ENCODE measurements at regions not wholly inside any gene's neighbourhood (a gene's known extent, or its start where the extent isn't known, plus 50 kb on each side); places are given as distances from the start of the nearest gene placed in this dataset.
"Not testable (repeated sequence)": the region's sequence is repeated elsewhere in the genome, so short reads cannot be mapped to it uniquely, and the experiment has no call there.

DNA sequence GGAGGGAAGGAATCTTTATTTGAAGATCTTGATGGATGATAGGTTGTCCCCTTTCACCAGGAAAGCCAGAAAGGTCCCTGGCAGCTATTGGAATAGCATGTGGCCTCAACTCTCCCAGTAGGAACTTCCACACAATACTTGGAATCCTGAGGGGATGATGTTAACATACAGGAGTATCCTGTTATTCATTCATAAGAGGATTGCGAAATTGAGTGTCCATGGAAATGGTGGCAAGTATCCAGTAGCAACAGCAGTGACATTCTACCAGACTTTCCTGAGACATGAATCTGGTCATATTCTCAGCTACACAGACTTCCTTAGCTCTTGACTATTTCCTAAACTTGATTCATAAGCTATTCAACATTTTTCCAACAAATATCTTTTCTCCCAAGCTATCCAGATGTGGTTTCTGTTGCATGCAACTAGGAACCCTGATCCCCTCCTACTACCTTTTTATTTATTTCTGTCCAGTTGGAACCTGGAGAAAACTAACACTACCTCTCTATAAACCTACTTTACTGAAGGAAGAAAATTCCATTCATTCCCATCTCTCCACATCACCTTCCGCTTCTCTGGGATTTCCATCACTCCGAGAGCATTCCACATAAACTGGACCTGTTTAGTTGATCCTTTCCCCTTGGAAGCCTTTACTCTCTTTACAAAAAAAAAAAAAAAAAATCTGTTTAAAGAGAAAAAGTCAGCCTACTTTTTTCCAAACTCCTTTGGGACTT, 101.8 kb downstream of the ANXA5 start:
- H3K4me3 ChIP-seq (ENCODE audit: low read length in 3 of 3): no peak overlapping the region
- no peaks in the 10 kb centered on the region for H3K27me3 ChIP-seq (ENCODE audit: control insufficient read depth, insufficient read depth, low read length)
- no peaks in the 10 kb centered on the region for H3K9me3 ChIP-seq (ENCODE audit: control insufficient read depth in 2 of 3, insufficient read depth in 1 of 3, low read length in 3 of 3)
- FAIRE-seq: no peak
- H3K36me3 ChIP-seq (ENCODE audit: control insufficient read depth in 2 of 3, insufficient read depth in 3 of 3, low read length in 3 of 3): no peaks in the 10 kb centered on the region
- intact Hi-C loops (cut with DNase I): no loop called here
- DNase-seq: peak in 1 of 5 donors; percentile 12
- H3K9ac ChIP-seq (ENCODE audit: low read length in 3 of 3): no peak overlapping the region
- H3K4me1 ChIP-seq (ENCODE audit: control insufficient read depth in 2 of 3, insufficient read depth in 2 of 3, low read depth in 1 of 3, low read length in 3 of 3): no peaks in the 10 kb centered on the region
- H3K27ac ChIP-seq (ENCODE audit: low read depth in 2 of 2, low read length in 2 of 2): no peak overlapping the region
- TF ChIP-seq, protein P1, sequence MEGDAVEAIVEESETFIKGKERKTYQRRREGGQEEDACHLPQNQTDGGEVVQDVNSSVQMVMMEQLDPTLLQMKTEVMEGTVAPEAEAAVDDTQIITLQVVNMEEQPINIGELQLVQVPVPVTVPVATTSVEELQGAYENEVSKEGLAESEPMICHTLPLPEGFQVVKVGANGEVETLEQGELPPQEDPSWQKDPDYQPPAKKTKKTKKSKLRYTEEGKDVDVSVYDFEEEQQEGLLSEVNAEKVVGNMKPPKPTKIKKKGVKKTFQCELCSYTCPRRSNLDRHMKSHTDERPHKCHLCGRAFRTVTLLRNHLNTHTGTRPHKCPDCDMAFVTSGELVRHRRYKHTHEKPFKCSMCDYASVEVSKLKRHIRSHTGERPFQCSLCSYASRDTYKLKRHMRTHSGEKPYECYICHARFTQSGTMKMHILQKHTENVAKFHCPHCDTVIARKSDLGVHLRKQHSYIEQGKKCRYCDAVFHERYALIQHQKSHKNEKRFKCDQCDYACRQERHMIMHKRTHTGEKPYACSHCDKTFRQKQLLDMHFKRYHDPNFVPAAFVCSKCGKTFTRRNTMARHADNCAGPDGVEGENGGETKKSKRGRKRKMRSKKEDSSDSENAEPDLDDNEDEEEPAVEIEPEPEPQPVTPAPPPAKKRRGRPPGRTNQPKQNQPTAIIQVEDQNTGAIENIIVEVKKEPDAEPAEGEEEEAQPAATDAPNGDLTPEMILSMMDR (IDR thresholded peaks at IDR 0.05; ENCODE audit: borderline replicate concordance, extremely low read depth, insufficient read depth): no peak

DNA sequence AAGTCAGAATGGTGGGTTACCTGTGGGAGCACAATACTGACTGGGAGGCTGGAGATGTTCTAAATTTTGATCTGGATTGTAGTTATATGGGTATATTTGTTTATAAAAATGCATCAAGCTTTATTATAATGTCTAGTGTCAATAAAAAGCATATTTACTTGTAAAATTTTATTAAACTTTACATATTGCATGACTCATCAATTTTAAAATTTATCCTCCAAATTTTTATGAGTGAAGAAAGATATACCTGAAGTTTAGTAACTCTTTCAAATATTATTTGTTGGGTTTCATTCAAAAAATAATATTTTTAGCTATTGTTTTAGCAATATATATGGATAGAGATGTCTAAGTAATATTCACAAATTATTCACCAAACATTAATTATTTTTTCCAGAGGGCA, 103.0 kb downstream of the ANXA5 start:
- Histone ChIP-seq H3K27ac (ENCODE audit: low read depth in 2 of 2, low read length in 2 of 2) (no peak overlapping the region), H3K4me1 (ENCODE audit: control insufficient read depth in 2 of 3, insufficient read depth in 2 of 3, low read depth in 1 of 3, low read length in 3 of 3) (no peaks in the 10 kb centered on the region), H3K9me3 (ENCODE audit: control insufficient read depth in 2 of 3, insufficient read depth in 1 of 3, low read length in 3 of 3) (no peaks in the 10 kb centered on the region), H3K27me3 (ENCODE audit: control insufficient read depth, insufficient read depth, low read length) (no peaks in the 10 kb centered on the region), H3K4me3 (ENCODE audit: low read length in 3 of 3) (no peak overlapping the region), H3K9ac (ENCODE audit: low read length in 3 of 3) (no peak overlapping the region), H3K36me3 (ENCODE audit: control insufficient read depth in 2 of 3, insufficient read depth in 3 of 3, low read length in 3 of 3) (no peaks in the 10 kb centered on the region)
- TF ChIP-seq, protein P1 (IDR thresholded peaks at IDR 0.05; ENCODE audit: borderline replicate concordance, extremely low read depth, insufficient read depth): no peak
- FAIRE-seq: no peak
- intact Hi-C loops (cut with DNase I): no loop called here
- no peak for DNase-seq

DNA sequence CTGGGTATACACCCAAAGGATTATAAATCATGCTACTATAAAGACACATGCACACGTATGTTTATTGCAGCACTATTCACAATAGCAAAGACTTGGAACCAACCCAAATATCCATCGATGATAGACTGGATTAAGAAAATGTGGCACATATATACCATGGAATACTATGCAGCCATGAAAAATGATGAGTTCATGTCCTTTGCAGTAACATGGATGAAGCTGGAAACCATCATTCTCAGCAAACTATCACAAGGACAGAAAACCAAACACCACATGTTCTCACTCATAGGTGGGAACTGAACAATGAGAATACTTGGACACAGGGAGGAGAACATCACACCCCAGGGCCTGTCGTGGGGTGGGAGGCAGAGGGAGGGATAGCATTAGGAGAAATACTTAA, 104.5 kb downstream of the ANXA5 start:
- intact Hi-C loops (cut with DNase I); H3K4me1 ChIP-seq (ENCODE audit: control insufficient read depth in 2 of 3, insufficient read depth in 2 of 3, low read depth in 1 of 3, low read length in 3 of 3); H3K9ac ChIP-seq (ENCODE audit: low read length in 3 of 3); H3K9me3 ChIP-seq (ENCODE audit: control insufficient read depth in 2 of 3, insufficient read depth in 1 of 3, low read length in 3 of 3); H3K27ac ChIP-seq (ENCODE audit: low read depth in 2 of 2, low read length in 2 of 2); H3K4me3 ChIP-seq (ENCODE audit: low read length in 3 of 3); H3K27me3 ChIP-seq (ENCODE audit: control insufficient read depth, insufficient read depth, low read length); FAIRE-seq; H3K36me3 ChIP-seq (ENCODE audit: control insufficient read depth in 2 of 3, insufficient read depth in 3 of 3, low read length in 3 of 3); DNase-seq: not testable (repeated sequence)

DNA sequence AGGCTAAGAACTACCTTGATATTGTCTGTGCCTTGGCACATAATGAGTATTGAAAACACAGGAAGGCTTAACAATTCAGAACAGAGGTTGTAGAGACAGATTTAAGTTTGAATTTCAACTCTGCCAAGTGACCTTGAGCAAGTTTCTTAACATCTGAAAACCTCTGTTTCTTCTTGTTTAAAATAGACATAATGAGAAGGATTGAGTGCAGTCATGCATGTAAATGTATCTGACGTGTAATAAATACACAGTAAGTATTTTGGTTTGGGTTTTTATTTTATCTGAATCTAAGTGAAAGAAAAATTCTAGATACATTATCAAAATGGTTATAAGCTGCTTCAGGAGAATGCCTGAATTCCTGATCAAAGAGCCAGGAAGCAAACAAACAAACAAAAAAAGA, 111.9 kb downstream of the ANXA5 start:
- DNase-seq (peak in 1 of 5 donors; percentile 2), FAIRE-seq (no peak)
- no peak overlapping the region for H3K27ac ChIP-seq (ENCODE audit: low read depth in 2 of 2, low read length in 2 of 2)
- no peak overlapping the region for H3K9ac ChIP-seq (ENCODE audit: low read length in 3 of 3)
- no peaks in the 10 kb centered on the region for H3K36me3 ChIP-seq (ENCODE audit: control insufficient read depth in 2 of 3, insufficient read depth in 3 of 3, low read length in 3 of 3)
- no peaks in the 10 kb centered on the region for H3K27me3 ChIP-seq (ENCODE audit: control insufficient read depth, insufficient read depth, low read length)
- H3K4me3 ChIP-seq (ENCODE audit: low read length in 3 of 3): no peak overlapping the region
- no peaks in the 10 kb centered on the region for H3K9me3 ChIP-seq (ENCODE audit: control insufficient read depth in 2 of 3, insufficient read depth in 1 of 3, low read length in 3 of 3)
- H3K4me1 ChIP-seq (ENCODE audit: control insufficient read depth in 2 of 3, insufficient read depth in 2 of 3, low read depth in 1 of 3, low read length in 3 of 3): no peaks in the 10 kb centered on the region
- TF ChIP-seq, protein P1 (IDR thresholded peaks at IDR 0.05; ENCODE audit: borderline replicate concordance, extremely low read depth, insufficient read depth): no peak
- intact Hi-C loops (cut with DNase I): no loop called here

All from kidney (tissue), 13 donors.